Activated T-cell treated with anti-CD3 and anti-CD28 coated beads, Interleukin-2, amount 50 U/mL, for 24 hours (primary cell): ENCODE measurements at regions not wholly inside any gene's neighbourhood (a gene's known extent, or its start where the extent isn't known, plus 50 kb on each side); places are given as distances from the start of the nearest gene placed in this dataset.

ENCODE experiments used
- DNase-seq: peaks from one replicate; pipeline ENCODE4 v3.0.0-alpha.2; 2020
- H3K27ac Mint-ChIP-seq: 2 replicates; pipeline ENCODE4 v1.8.0; 2020; ENCODE audit warnings: mild to moderate bottlenecking, mixed read lengths
- H3K27me3 Mint-ChIP-seq: 2 replicates; pipeline ENCODE4 v1.8.0; 2020; ENCODE audit warnings: mixed read lengths
- H3K36me3 Mint-ChIP-seq: 2 replicates; pipeline ENCODE4 v1.8.0; 2020; ENCODE audit warnings: low read depth, mixed read lengths
- H3K4me1 Mint-ChIP-seq: 2 replicates; pipeline ENCODE4 v1.8.0; 2020; ENCODE audit warnings: low read depth, mixed read lengths
- H3K4me3 Mint-ChIP-seq: 2 replicates; pipeline ENCODE4 v1.8.0; 2020; ENCODE audit warnings: mild to moderate bottlenecking, moderate library complexity, mixed read lengths
- H3K9me3 Mint-ChIP-seq: 2 replicates; pipeline ENCODE4 v1.8.0; 2020; ENCODE audit warnings: mixed read lengths

DNA sequence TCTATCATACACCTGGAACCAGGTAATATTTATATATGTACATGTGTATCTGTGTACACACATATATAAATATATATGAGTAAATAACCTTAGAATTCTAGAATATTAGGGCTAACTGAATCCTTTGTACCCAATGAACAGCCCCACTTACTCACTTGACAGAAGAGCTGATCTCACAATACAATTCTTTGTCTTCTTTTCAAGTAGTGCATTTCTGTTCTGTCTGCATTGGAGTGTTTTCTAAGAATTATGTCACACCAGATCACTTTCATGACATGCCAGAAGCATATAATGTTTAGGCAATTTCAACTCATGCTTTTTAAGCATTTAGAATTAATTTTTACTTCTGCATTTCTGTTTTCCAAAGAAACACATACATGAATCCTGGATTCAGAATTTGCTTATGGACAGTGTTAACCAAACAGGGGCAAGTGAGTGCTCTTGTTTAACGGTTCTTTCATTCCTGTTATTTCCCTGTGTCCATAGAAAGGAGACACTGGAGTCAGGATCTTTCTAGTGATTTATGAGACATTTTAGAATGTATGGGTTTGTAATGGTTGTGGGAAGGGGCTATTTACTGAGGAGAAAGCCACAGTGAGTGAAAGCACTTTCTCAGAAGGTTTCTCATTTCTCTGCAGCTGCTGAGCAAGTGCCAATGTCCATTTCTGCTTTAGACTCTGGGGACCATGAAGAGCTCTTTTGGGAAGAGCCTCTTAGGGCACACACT lies 123.2 kb downstream of the RMI1 start:
- no peaks in the 10 kb centered on the region for H3K9me3 Mint-ChIP-seq
- H3K4me1 Mint-ChIP-seq: peaks cover 15% of the 10 kb centered on the region
- no peak for DNase-seq
- H3K27me3 Mint-ChIP-seq: peaks cover 51% of the 10 kb centered on the region
- no peak overlapping the region for H3K4me3 Mint-ChIP-seq
- no peak overlapping the region for H3K27ac Mint-ChIP-seq
- H3K36me3 Mint-ChIP-seq: no peaks in the 10 kb centered on the region

DNA sequence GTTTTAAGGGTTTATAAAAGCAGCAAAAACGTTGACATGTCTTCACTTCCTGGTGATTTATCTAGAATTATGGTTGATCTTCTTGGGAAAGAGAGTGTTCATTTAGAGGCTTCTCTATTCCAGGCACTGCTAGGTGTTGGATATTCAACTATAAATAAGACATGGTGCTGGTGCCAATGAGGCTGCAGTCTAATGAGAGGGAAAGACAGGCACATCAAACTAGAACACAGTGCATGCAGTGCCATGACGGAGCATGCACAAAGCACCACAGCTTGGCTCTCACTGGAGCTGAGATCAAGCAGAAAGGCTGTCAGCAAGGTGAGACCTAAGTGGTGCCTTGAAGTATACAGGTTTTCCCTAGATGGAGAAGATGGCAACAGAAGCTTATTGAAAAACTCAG lies 126.5 kb downstream of the RMI1 start:
- DNase-seq: no peak
- no peaks in the 10 kb centered on the region for H3K36me3 Mint-ChIP-seq
- peaks cover 15% of the 10 kb centered on the region for H3K4me1 Mint-ChIP-seq
- H3K27me3 Mint-ChIP-seq: peaks cover 35% of the 10 kb centered on the region
- H3K4me3 Mint-ChIP-seq: no peak overlapping the region
- H3K9me3 Mint-ChIP-seq: no peaks in the 10 kb centered on the region
- no peak overlapping the region for H3K27ac Mint-ChIP-seq

DNA sequence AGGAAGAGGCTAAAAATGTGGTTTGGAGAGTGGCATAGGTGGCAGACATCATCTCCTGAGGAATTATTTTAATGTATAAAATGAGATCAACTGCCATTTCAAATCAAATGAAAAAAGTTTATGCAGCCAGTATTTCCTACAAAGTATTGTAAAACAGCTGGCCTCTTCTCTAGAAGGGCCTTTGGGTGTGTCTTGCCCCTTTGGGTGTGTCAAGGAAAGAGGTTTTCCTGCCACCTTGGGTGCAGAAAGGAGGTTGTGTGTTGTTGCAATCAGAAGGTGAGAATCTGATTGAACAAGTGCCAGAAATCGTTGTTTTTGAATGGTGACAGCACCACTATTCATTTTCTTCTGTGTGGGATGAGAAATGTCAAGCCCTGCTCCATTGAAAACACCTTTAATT lies 127.4 kb downstream of the RMI1 start:
- DNase-seq: no peak
- peaks cover 28% of the 10 kb centered on the region for H3K27me3 Mint-ChIP-seq
- peaks cover 13% of the 10 kb centered on the region for H3K4me1 Mint-ChIP-seq
- no peaks in the 10 kb centered on the region for H3K9me3 Mint-ChIP-seq
- no peak overlapping the region for H3K4me3 Mint-ChIP-seq
- no peaks in the 10 kb centered on the region for H3K36me3 Mint-ChIP-seq
- no peak overlapping the region for H3K27ac Mint-ChIP-seq

DNA sequence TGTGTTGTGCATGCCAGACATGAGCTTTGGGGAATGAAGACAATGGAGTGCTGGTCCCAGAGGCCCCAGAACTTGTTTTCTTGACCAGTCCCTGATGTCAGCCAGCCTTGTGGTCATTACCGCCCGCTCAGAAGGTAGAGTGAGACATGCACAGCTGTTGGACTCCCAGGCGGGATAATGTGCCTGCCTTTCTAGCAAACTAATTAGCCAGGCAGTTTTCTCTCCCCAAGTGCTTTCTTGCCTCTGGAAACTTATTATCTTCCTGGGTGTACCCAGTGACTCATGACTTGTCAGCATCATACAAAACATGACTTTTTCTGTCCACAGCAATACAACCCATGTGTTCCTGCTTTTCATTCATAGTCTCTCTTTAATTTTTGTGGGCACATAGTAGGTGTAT lies 131.1 kb downstream of the RMI1 start:
- no peaks in the 10 kb centered on the region for H3K36me3 Mint-ChIP-seq
- H3K9me3 Mint-ChIP-seq: peaks cover 5% of the 10 kb centered on the region
- H3K4me3 Mint-ChIP-seq: no peak overlapping the region
- H3K4me1 Mint-ChIP-seq: peaks cover 13% of the 10 kb centered on the region
- H3K27me3 Mint-ChIP-seq: peaks cover 8% of the 10 kb centered on the region
- no peak for DNase-seq
- H3K27ac Mint-ChIP-seq: no peak overlapping the region

DNA sequence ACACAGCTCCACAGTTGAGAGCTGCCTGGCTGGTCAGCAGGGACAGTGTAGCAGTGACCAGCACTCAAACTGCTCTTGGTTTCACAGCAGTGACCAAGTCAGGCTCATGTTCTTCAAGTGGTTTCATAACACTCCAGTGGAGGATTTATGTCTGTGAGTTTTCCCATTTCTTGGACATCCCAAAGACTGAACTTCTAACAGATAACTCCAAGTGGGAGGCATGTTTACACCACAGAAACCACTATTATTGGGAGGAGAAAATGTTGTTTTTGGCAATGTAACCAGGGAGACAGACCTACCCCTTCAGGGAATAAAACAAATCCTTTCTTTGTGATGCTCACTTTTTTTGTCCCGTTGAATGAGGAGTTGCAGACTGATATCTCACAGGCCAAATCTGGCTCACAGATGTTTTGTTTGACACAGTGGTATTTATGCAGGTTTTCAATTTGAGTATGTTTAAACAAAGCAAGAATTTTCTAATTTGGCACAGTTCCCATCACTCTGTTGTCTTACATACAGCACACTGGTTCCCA lies 141.5 kb downstream of the RMI1 start:
- peaks cover 19% of the 10 kb centered on the region for H3K27me3 Mint-ChIP-seq
- no peaks in the 10 kb centered on the region for H3K4me1 Mint-ChIP-seq
- no peak overlapping the region for H3K27ac Mint-ChIP-seq
- H3K9me3 Mint-ChIP-seq: no peaks in the 10 kb centered on the region
- no peak overlapping the region for H3K4me3 Mint-ChIP-seq
- DNase-seq: no peak
- H3K36me3 Mint-ChIP-seq: no peaks in the 10 kb centered on the region

DNA sequence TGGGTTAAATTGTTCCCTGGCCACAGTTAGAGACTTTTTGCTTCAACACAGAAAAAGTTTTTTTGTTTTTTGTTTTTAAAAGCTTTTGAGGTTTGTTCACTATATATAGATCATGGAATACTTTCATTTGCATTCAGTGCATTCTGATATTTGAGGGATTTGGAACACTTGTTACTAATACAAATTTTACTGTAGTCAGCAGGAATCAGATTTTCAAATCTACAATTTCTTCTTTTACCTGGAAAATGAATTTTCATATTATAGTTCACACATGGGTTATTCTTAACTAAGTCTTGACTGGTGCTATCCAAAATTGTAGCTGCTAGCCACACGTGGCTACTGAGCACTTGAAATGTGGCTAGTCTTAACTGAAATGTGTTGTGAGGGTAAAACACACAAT lies 142.0 kb downstream of the RMI1 start:
- Mint-ChIP-seq H3K4me3 (no peak overlapping the region), H3K4me1 (no peaks in the 10 kb centered on the region), H3K36me3 (no peaks in the 10 kb centered on the region), H3K27ac (no peak overlapping the region), H3K27me3 (peaks cover 17% of the 10 kb centered on the region), H3K9me3 (no peaks in the 10 kb centered on the region)
- DNase-seq: no peak

DNA sequence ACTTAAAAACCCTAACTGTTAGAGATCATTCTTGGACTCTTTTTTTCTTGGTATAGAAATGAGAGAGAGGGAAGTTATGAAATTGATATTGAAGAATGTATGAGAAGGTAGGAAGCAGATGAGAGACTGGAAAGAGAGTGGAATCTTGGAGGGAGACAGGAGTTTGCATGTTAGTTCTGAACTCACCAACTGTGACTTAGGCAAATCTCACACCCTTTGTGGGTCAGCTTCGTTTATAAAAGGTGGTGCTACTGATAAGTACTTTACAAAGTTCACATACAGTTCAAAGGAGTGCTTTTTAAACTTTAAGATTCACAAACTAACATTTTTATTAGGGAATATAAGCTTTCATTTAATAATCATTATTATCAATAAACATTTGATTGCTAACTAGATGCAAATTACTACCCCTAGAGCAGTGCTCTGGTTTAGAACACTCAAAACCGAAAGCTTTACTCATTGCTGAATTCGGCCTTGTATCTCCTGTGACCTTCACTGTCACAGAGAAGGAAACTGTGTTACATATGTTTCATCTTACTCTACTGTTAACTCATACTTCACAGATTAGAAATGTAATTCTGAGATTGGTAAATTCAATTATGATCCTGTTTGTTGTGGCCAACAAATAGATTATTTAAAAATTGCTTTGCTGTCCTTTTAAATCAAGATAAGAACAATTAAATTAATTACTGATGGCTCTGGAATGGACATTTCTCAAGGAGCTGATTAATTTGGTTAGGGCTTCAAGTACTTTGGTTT lies 143.2 kb downstream of the RMI1 start:
- H3K4me3 Mint-ChIP-seq: no peak overlapping the region
- DNase-seq: no peak
- H3K36me3 Mint-ChIP-seq: no peaks in the 10 kb centered on the region
- H3K27me3 Mint-ChIP-seq: peaks cover 17% of the 10 kb centered on the region
- no peaks in the 10 kb centered on the region for H3K4me1 Mint-ChIP-seq
- H3K9me3 Mint-ChIP-seq: no peaks in the 10 kb centered on the region
- no peak overlapping the region for H3K27ac Mint-ChIP-seq

DNA sequence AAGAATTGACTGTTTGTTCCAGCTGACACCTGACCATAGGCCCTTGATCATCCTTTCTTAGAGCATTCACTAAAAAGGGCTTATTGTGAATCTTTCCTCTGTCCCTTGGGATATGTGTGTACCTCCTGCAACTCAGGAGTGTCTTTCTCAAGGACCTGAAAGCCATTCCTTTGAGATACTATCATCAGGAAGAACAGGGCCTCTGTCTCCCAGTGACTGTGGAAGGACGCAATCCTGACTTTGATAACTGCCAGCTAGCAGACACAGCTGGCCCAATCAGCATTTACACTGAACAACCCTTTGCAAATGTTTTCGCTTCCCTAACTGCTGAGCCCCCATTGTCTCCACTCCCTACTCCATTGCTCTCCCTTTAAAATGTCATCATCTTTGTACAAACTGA lies 144.4 kb downstream of the RMI1 start:
- H3K27me3 Mint-ChIP-seq: peaks cover 11% of the 10 kb centered on the region
- no peaks in the 10 kb centered on the region for H3K9me3 Mint-ChIP-seq
- H3K4me3 Mint-ChIP-seq: no peak overlapping the region
- H3K27ac Mint-ChIP-seq: no peak overlapping the region
- H3K4me1 Mint-ChIP-seq: no peaks in the 10 kb centered on the region
- no peaks in the 10 kb centered on the region for H3K36me3 Mint-ChIP-seq
- no peak for DNase-seq

DNA sequence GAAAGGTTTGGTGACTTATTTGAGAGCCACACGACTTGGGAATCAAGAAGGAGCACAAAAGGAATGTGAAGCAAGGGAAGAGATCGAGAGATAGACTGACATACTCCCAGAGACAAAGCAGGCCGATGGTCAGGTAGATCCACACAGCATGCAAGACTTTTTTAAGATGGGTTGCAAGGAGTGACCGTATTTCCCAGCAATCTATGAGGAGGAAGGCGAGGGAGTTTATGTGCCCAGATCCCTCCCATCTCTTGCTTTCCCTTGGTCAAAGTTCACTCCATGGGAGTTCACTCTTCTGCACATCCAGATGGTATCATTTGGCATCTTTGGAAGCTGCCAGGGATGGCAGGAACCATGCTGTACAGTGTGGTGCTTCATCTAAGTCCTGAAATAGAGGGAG lies 148.9 kb downstream of the RMI1 start:
- no peaks in the 10 kb centered on the region for H3K36me3 Mint-ChIP-seq
- H3K9me3 Mint-ChIP-seq: no peaks in the 10 kb centered on the region
- DNase-seq: no peak
- no peak overlapping the region for H3K27ac Mint-ChIP-seq
- H3K4me1 Mint-ChIP-seq: no peaks in the 10 kb centered on the region
- H3K4me3 Mint-ChIP-seq: no peak overlapping the region
- H3K27me3 Mint-ChIP-seq: no peaks in the 10 kb centered on the region

DNA sequence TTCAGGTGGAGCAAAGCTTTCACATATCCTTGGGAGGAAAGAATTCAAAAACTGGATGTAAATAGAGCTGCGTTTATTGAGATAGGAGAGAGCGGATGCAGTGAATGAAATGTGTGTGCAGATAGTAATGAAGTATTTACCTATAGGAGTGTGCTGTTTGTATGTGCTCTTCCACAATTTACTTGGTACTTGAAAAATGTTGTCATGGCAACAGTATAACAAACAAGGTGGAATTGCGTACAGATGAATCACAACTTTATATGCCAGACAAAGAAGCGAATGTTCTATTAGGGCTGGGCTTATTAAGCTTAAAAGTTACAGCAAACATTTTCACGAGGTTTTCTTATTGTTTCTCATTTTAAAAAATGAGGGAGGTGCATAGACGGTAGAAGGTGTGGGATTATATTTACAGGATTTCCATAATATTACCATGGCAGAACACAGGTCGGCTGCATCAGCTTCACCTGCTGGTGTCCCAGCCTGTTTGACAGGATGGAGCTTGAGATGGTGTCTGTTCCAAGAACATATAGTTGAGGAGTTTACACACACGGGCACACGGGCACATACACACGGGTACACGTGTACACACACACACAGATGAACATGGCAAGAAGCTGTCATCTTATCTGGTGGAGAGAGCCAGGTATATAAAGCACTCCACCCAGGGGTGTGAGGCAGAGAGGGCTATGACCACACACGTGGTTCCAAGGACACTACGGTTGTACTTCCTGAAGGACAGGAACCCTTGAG lies 155.7 kb downstream of the RMI1 start:
- H3K4me3 Mint-ChIP-seq: no peak overlapping the region

DNA sequence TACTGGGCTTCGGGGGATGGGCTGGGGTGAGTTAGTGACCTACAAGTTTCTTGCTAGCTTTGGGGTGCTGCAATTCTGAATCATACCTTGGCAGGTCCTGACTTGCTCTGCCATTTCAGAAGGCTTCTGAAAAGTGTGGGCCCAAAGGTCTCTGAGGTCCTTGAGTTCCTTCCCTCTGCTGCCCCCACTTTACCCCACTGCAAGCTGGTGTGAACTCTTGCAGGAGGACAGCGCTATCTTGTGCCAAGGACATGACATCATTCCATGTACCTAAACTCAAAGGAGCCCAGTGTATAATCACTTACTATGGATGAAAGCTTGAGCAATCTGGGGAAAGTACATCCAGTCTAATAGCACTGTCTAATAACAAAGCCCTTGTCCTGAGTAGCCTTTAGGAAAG lies 157.4 kb downstream of the RMI1 start:
- peaks cover 11% of the 10 kb centered on the region for H3K4me1 Mint-ChIP-seq
- no peak overlapping the region for H3K4me3 Mint-ChIP-seq
- no peak overlapping the region for H3K27ac Mint-ChIP-seq
- H3K9me3 Mint-ChIP-seq: no peaks in the 10 kb centered on the region
- DNase-seq: no peak
- no peaks in the 10 kb centered on the region for H3K36me3 Mint-ChIP-seq
- H3K27me3 Mint-ChIP-seq: peaks cover 48% of the 10 kb centered on the region

More for the DNA sequence above, 155.7 kb downstream of the RMI1 start:
- Mint-ChIP-seq H3K9me3 (no peaks in the 10 kb centered on the region), H3K27ac (no peak overlapping the region), H3K36me3 (no peaks in the 10 kb centered on the region), H3K4me1 (peaks cover 11% of the 10 kb centered on the region), H3K27me3 (peaks cover 34% of the 10 kb centered on the region)
- DNase-seq: no peak

DNA sequence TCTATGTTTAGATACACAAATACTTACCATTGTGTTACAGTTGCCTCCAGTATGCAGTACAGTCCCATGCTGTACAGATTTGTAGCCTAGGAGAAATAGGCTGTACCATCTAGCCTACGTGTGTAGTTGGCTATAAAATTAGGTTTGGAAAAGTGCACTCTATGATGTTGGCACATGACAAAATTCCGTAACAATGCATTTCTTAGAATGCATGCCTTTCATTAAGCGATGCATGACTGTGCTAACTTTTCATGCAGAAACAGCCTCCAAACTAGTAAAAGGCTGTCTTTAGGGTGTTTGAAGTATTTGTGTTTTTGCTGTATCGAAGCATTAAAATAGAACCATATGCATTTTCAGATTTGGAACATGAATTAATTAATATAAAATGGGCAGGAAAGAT lies 157.9 kb downstream of the RMI1 start:
- DNase-seq: no peak
- Mint-ChIP-seq H3K27ac (no peak overlapping the region), H3K9me3 (no peaks in the 10 kb centered on the region), H3K4me3 (no peak overlapping the region), H3K36me3 (no peaks in the 10 kb centered on the region), H3K27me3 (peaks cover 54% of the 10 kb centered on the region), H3K4me1 (peaks cover 11% of the 10 kb centered on the region)

DNA sequence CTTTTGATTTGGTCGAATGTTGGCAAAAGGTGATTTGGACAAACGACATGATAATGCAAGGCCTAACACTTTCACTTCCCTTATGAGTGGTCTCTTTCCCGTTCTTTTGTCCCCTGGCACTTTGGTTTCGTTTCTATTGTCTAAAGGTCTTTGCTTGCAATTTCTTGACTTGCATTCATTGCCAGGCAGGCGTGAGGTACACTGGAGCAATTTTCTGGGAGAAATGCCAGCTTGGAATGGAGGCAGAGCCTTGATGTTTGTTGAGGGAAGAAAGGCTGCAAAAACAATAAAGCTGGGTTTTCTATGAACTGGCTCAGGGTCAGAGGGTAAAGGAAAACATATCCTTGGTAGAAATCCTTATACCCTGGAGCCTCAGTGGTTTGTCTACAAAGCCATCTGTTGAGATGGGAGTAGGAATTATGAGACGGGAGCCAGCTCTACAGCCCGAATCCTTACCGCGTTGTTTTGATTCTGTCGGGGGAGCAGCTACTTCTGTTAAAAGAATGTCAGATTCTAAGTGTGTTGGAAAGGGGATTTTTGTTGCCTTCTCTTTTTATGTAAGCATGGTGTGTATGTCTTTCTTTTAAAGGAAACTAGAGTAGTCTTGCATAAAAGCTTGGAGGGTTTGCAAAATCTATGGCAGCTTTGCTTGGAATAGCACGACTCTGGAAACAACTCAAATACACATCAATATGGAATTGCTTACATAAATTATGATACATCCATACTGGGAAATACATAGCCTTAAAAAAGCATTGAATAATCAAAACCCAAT lies 158.9 kb downstream of the RMI1 start:
- Mint-ChIP-seq H3K4me1 (peaks cover 11% of the 10 kb centered on the region), H3K4me3 (no peak overlapping the region), H3K27ac (no peak overlapping the region), H3K9me3 (no peaks in the 10 kb centered on the region), H3K36me3 (no peaks in the 10 kb centered on the region), H3K27me3 (peaks cover 58% of the 10 kb centered on the region)
- no peak for DNase-seq

DNA sequence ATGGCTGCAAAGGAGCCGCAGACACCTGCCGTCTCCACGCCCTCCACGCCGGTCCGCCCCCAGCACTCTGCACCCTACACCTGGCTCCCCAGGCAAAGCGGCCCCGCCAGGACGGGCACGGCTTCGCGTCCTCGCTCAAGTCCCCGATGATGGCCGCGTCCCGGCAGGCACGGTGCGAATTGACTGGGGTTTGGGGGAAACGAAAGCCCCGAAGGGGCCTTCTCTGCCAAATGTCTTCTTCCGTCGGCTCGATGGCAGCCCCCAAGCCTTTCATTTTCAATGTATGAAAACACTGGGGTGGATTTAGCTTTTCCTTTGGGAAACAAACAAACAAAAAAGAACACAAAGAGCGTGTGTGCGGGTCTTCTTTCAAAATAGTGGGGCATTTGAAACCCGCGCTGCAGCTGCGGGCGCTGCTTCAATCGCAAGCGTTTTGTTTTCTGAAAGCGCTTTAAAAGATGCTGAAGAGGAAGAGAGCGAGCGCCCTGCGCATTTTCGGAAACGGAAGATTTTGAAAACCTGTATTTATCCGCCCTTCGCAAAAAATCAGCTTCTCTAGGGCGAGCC lies 160.0 kb downstream of the RMI1 start:
- Mint-ChIP-seq H3K4me1 (peaks cover 11% of the 10 kb centered on the region), H3K27ac (no peak overlapping the region), H3K36me3 (no peaks in the 10 kb centered on the region), H3K4me3 (peak overlapping the region; percentile 81), H3K27me3 (peaks cover 55% of the 10 kb centered on the region), H3K9me3 (no peaks in the 10 kb centered on the region)
- peak; percentile 40 for DNase-seq
